Sigmoid colon (tissue), 4 donors: ENCODE measurements at regions not wholly inside any gene's neighbourhood (a gene's known extent, or its start where the extent isn't known, plus 50 kb on each side); places are given as distances from the start of the nearest gene placed in this dataset.

Experiments
- EP300 ChIP-seq, 4 donors: sonication (generic); formaldehyde crosslinking; IDR thresholded peaks; one replicate each; pipeline ENCODE4 v1.6.1; 2017; ENCODE audit warnings: antibody characterized with exemption in 4 of 4
- POLR2A ChIP-seq, 2 donors: fragments of 450-650 bp; IDR thresholded peaks; one replicate each; pipeline ENCODE4 v1.6.1; 2016; ENCODE audit warnings: antibody characterized with exemption in 2 of 2, mild to moderate bottlenecking in 2 of 2, moderate library complexity in 2 of 2
- POLR2AphosphoS5 ChIP-seq, 4 donors: sonication (generic); formaldehyde crosslinking; IDR thresholded peaks; one replicate each; pipeline ENCODE4 v1.6.1; 2017; ENCODE audit warnings: antibody characterized with exemption in 4 of 4
- TF ChIP-seq, protein P1 (sequence below), 4 experiments: fragments of 450-650 bp in 3 of 4; fragments of 200-600 bp in 1 of 4; IDR thresholded peaks; one replicate each; pipeline ENCODE4 v1.5.1; 2016 to 2019; ENCODE audit warnings: antibody characterized with exemption in 4 of 4, mild to moderate bottlenecking in 3 of 4, moderate library complexity in 2 of 4

- TF ChIP-seq, protein P1, sequence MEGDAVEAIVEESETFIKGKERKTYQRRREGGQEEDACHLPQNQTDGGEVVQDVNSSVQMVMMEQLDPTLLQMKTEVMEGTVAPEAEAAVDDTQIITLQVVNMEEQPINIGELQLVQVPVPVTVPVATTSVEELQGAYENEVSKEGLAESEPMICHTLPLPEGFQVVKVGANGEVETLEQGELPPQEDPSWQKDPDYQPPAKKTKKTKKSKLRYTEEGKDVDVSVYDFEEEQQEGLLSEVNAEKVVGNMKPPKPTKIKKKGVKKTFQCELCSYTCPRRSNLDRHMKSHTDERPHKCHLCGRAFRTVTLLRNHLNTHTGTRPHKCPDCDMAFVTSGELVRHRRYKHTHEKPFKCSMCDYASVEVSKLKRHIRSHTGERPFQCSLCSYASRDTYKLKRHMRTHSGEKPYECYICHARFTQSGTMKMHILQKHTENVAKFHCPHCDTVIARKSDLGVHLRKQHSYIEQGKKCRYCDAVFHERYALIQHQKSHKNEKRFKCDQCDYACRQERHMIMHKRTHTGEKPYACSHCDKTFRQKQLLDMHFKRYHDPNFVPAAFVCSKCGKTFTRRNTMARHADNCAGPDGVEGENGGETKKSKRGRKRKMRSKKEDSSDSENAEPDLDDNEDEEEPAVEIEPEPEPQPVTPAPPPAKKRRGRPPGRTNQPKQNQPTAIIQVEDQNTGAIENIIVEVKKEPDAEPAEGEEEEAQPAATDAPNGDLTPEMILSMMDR (IDR thresholded peaks at IDR 0.05): no peak
- TF ChIP-seq POLR2A (IDR thresholded peaks at IDR 0.05) (no peak), EP300 (IDR thresholded peaks at IDR 0.05) (no peak), POLR2AphosphoS5 (IDR thresholded peaks at IDR 0.05) (no peak)
Observed at GRCh38 chr17:51500454-51500853, 240.1 kb downstream of the UTP18 start.
